Skeletal muscle tissue (tissue), 3 donors: ENCODE measurements at regions not wholly inside any gene's neighbourhood (a gene's known extent, or its start where the extent isn't known, plus 50 kb on each side); places are given as distances from the start of the nearest gene placed in this dataset.

Experiments used
- H3K27ac ChIP-seq: one replicate; pipeline ENCODE4 v1.7.0; 2013; ENCODE audit warnings: mild to moderate bottlenecking, low read depth, low read length, inconsistent platforms
- H3K27me3 ChIP-seq, 3 donors: one replicate each; pipeline ENCODE4 v1.7.0; 2013; ENCODE audit warnings: low read length in 3 of 3; ENCODE audit not compliant: control insufficient read depth in 3 of 3, insufficient read depth in 3 of 3
- H3K36me3 ChIP-seq, 3 donors: one replicate each; pipeline ENCODE4 v1.7.0; 2013; ENCODE audit warnings: low read length in 3 of 3; ENCODE audit not compliant: control insufficient read depth in 3 of 3, insufficient read depth in 3 of 3
- H3K4me1 ChIP-seq, 3 donors: one replicate each; pipeline ENCODE4 v1.7.0; 2013; ENCODE audit warnings: low read length in 3 of 3, mild to moderate bottlenecking in 3 of 3; ENCODE audit not compliant: control insufficient read depth in 3 of 3, insufficient read depth in 3 of 3
- H3K4me3 ChIP-seq, 3 donors: one replicate each; pipeline ENCODE4 v1.7.0; 2013; ENCODE audit warnings: low read length in 3 of 3
- H3K9ac ChIP-seq, 3 donors: one replicate each; pipeline ENCODE4 v1.7.0; 2013; ENCODE audit warnings: low read length in 3 of 3, mild to moderate bottlenecking in 3 of 3, moderate library complexity in 2 of 3, low read depth in 1 of 3
- H3K9me3 ChIP-seq, 3 donors: one replicate each; pipeline ENCODE4 v1.7.0; 2013; ENCODE audit warnings: low read length in 3 of 3; ENCODE audit not compliant: control insufficient read depth in 3 of 3
- donor health status: Osteomylitis.

DNA sequence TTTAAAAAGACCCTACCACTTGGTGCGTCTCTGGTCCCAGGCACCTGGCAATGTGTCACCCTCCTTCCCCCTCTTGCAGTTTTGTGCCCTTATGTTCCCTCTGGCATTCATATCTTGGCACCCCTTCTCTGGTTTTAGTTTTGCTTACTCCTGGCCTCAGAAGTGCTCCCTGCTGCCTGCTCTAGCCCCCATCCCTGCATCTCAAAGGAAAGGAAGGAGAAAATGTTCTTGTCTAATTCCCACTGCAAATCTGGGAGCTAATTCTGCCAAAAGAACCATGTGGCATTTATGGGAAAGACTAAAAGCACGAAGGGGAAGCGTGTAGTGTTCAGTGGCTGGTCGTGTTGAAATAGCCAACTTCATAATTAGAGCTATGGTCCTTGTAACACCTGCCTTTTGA is 340.1 kb upstream of the RPS6KA3 start:
- Histone ChIP-seq H3K36me3 (no peaks in the 10 kb centered on the region), H3K4me3 (no peak overlapping the region), H3K9me3 (no peaks in the 10 kb centered on the region)

GRCh38 chrX:20596856-20597255 is 330.1 kb upstream of the RPS6KA3 start:
- Histone ChIP-seq H3K9me3 (peaks cover 0 to 2% (median 0%) of the 10 kb centered on the region in 3 donors), H3K36me3 (no peaks in the 10 kb centered on the region), H3K4me3 (no peak overlapping the region), H3K9ac (no peak overlapping the region), H3K4me1 (no peaks in the 10 kb centered on the region), H3K27ac (no peak overlapping the region), H3K27me3 (no peaks in the 10 kb centered on the region)

More for the DNA sequence above, 340.1 kb upstream of the RPS6KA3 start:
- Histone ChIP-seq H3K9ac (no peak overlapping the region), H3K27ac (no peak overlapping the region), H3K4me1 (no peaks in the 10 kb centered on the region), H3K27me3 (peaks cover 0 to 5% (median 0%) of the 10 kb centered on the region in 3 donors)

DNA sequence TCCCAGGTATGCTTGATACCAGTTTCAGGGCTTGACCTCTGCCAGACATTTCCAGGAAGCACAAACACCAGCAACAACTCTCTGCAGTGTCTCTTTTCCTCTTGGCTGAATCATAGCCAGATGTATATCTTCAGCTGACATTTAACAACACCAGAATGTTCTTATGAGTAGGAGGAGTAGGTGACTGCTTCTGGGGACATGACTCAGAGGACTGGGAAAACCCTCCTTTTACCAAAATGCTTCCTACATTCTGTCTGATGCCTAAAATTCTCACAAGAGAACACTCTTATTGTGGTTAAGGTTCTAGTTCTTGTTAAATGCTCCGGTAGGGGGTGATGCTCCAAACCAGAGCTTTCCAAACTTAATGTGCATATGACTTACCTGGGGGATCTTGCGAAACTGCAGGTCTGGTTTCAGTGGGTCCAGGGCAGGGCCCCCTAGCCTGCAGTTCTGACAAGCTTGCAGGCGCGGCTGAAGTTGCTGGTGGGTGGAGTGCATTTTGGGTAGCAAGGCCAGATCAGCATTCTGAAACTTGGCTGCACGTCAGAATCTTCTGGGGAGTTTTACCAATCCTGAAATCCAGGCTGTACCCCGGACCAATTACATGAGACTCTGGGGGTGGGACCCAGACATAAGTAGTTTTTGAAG is 329.3 kb upstream of the RPS6KA3 start:
- no peak overlapping the region for H3K27ac ChIP-seq
- H3K4me1 ChIP-seq = no peaks in the 10 kb centered on the region
- H3K9ac ChIP-seq = no peak overlapping the region
- peaks cover 0 to 2% (median 0%) of the 10 kb centered on the region in 3 donors for H3K9me3 ChIP-seq
- no peak overlapping the region for H3K4me3 ChIP-seq
- H3K27me3 ChIP-seq = no peaks in the 10 kb centered on the region
- no peaks in the 10 kb centered on the region for H3K36me3 ChIP-seq

DNA sequence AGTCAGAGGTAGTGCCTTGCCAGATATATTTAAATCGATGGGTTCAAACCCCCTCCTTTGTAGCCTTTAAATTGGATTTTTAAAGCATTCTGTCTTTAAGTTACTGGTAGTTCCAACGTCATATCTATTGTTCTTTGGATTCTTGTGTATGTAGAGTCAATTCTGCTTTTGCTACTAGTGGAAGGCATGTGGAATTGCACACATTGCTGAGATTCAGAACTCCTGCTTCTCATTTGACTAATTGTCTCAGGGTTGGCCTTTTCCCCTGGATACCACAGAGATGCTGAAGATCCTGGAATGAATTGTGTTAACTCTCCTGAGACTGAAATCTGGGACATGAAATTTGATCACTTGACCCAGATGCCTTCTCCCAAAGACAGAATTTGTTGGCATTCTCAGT is 328.3 kb upstream of the RPS6KA3 start:
- H3K36me3 ChIP-seq = no peaks in the 10 kb centered on the region
- H3K9me3 ChIP-seq = peaks cover 0 to 2% (median 0%) of the 10 kb centered on the region in 3 donors
- no peak overlapping the region for H3K4me3 ChIP-seq
- H3K27ac ChIP-seq = no peak overlapping the region
- no peaks in the 10 kb centered on the region for H3K27me3 ChIP-seq
- no peak overlapping the region for H3K9ac ChIP-seq
- H3K4me1 ChIP-seq = no peaks in the 10 kb centered on the region

DNA sequence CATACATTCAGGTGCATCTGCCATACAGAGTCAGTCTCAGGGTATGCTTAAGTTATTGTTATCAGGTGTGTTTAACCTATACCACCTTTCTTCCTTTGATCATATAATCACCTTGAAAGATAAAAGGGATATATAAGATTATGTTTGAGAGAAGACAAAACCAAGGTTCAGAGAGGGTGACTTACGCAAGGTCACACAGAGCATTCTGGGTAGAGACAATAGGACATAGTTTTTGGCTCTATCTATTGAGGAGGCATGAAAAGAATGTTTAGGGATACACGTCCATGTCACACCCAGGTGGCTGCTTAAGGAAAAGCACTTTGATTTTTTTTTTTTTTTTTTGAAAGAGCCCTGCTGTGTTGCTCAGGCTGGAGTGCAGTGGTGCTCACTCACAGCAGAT is 327.1 kb upstream of the RPS6KA3 start:
- Histone ChIP-seq H3K36me3 (no peaks in the 10 kb centered on the region), H3K9ac (no peak overlapping the region), H3K27ac (no peak overlapping the region), H3K27me3 (no peaks in the 10 kb centered on the region), H3K9me3 (peaks cover 0 to 2% (median 0%) of the 10 kb centered on the region in 3 donors), H3K4me1 (no peaks in the 10 kb centered on the region), H3K4me3 (no peak overlapping the region)

DNA sequence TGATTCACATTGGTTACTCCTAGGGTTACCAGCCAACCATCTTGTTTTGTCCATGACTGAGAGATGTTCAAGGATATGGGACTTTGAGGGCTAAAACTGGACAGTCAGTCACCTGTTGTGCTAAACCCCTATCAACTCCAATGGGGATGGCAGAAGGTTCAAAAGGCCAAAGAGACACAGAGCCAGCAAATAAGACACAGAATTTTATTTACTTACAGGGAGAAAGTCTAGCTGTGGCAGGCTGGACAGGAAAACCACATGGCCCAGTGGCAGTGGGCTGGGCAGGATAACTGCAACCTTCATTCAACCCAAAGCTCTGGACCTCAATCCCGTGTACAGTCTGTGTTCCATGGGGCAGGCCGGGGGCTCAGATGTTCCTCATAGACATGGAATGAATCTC is 326.7 kb upstream of the RPS6KA3 start:
- Histone ChIP-seq H3K9ac (no peak overlapping the region), H3K36me3 (no peaks in the 10 kb centered on the region), H3K4me3 (no peak overlapping the region), H3K9me3 (peaks cover 0 to 2% (median 0%) of the 10 kb centered on the region in 3 donors), H3K27me3 (no peaks in the 10 kb centered on the region), H3K4me1 (no peaks in the 10 kb centered on the region), H3K27ac (no peak overlapping the region)

DNA sequence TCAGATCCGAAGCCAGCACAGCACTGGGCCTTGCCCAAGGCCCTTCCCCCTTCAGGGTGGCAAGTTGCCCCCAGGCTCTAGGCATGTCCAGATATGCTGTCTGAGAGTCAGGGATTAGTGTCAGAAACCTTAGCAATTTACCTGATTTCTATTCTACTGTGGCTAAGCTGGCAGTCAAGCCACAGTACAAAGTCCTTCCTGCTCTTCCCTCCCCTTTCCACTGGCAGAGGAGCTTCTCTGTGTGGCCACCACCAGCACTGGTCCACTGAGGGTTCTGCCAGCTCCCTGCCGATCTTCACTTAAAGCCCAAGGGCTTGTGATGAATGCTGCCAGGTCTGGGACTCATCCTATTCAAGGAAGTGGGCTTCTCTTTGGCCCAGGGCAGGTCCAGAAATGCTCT is 324.5 kb upstream of the RPS6KA3 start:
- H3K4me1 ChIP-seq = no peaks in the 10 kb centered on the region
- H3K9me3 ChIP-seq = peaks cover 0 to 2% (median 0%) of the 10 kb centered on the region in 3 donors
- H3K27ac ChIP-seq = no peak overlapping the region
- H3K4me3 ChIP-seq = no peak overlapping the region
- H3K27me3 ChIP-seq = no peaks in the 10 kb centered on the region
- no peak overlapping the region for H3K9ac ChIP-seq
- no peaks in the 10 kb centered on the region for H3K36me3 ChIP-seq

DNA sequence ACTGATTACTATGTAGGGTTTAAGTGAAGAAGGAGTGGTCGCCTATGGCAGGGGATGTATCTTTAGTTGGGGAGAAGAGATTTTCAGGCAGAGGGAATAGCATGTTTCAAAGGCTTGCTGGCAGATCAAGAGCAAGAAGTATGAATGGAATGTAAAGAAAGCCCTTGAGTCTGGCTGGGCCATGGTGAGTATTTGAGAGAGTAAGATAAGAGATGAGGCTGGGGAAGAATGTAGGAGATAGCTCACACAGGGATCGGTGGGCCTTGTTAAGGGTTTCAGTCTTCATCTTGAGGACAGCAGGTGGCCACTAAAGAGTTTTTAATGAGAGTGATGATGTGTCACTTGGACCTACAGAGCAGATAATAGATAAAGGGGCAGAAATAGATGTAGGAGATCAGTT is 319.1 kb upstream of the RPS6KA3 start:
- Histone ChIP-seq H3K4me1 (no peaks in the 10 kb centered on the region), H3K27ac (no peak overlapping the region), H3K4me3 (no peak overlapping the region), H3K9me3 (no peaks in the 10 kb centered on the region), H3K36me3 (no peaks in the 10 kb centered on the region), H3K9ac (no peak overlapping the region), H3K27me3 (no peaks in the 10 kb centered on the region)

GRCh38 chrX:20571611-20572010 is 304.9 kb upstream of the RPS6KA3 start:
- Histone ChIP-seq H3K27ac (no peak overlapping the region), H3K4me3 (no peak overlapping the region), H3K9me3 (no peaks in the 10 kb centered on the region), H3K27me3 (no peaks in the 10 kb centered on the region), H3K36me3 (no peaks in the 10 kb centered on the region), H3K4me1 (no peaks in the 10 kb centered on the region), H3K9ac (no peak overlapping the region)

DNA sequence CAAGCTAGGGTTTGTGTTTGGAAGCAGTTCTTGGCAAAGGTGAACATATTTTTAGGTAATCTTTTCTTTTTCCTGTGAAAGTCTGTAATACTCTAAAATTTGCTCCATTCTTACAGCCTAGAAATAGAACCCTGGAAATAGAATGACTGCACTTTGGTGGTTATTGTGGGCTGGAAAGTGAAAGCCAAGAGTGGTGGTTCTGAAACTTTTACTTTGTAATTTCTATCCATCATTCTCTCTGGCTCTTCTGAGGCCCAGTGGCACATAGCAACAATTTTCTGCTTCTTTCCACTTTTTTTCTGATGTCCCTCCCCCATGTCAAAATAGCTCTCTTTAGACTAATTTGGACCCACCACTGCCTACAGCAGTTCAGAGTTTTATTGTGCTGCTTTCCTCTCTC is 300.4 kb upstream of the RPS6KA3 start:
- Histone ChIP-seq H3K9me3 (no peaks in the 10 kb centered on the region), H3K9ac (no peak overlapping the region), H3K4me3 (no peak overlapping the region), H3K4me1 (no peaks in the 10 kb centered on the region), H3K27me3 (no peaks in the 10 kb centered on the region), H3K27ac (no peak overlapping the region), H3K36me3 (no peaks in the 10 kb centered on the region)
